Ramos (cell line): ENCODE measurements at regions not wholly inside any gene's neighbourhood (a gene's known extent, or its start where the extent isn't known, plus 50 kb on each side); places are given as distances from the start of the nearest gene placed in this dataset.
"Not testable (repeated sequence)": the region's sequence is repeated elsewhere in the genome, so short reads cannot be mapped to it uniquely, and the experiment has no call there.

Experiments used
- in situ Hi-C: fragments of 300-500 bp; cut with MboI; formaldehyde crosslinking; loops from one replicate; pipeline ENCODE4 v1.14.3; 2022; ENCODE audit warnings: low sequenced_read_pairs; ENCODE audit not compliant: unreplicated experiment

GRCh38 chr5:103708601-103709000 lies 146.0 kb upstream of the NUDT12 start:
- in situ Hi-C loops: no loop called here

- in situ Hi-C loops: no loop called here
These were observed 144.5 kb upstream of the NUDT12 start for GRCh38 chr5:103706939-103707682.

DNA sequence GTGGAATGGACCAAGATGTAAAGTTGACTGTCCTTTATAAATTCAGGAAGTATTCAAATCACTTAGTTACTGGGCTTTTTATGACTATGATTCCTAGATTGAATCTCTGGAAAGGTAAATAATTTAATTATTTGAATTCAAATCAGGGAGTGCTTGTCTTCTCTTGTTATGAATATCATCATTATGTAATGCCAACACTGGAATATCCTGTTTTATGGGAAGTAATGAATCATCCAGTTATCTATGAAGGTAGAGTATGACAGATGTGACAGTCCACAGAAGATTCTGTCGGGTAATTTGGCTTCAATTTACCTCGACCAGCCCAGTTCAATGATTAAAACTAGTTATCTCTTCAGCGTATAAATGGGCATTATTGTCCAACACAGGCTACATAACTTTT lies 141.0 kb upstream of the NUDT12 start:
- in situ Hi-C loops: no loop called here

DNA sequence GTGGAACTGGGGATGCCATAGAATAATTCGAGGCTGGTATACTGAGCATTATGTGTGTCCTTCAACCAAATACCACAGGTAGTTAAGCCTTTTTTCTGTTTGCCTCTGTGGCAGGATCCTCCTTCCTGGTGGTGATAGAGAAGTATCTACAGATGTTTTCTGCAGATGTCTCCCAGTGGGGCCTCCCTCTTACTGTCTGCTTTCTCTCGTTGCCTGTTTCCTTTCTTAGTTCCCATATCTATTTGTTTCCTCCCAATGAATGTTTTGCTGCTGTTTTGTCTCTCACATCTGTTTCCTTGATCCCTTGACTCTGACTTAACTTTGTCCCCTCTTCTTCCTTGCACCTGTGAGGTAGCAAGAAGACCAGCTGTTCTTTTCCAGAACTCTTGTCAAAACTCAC lies 130.9 kb upstream of the NUDT12 start:
- in situ Hi-C loops: no loop called here

GRCh38 chr5:103690676-103691075 lies 128.1 kb upstream of the NUDT12 start:
- in situ Hi-C loops: no loop called here

DNA sequence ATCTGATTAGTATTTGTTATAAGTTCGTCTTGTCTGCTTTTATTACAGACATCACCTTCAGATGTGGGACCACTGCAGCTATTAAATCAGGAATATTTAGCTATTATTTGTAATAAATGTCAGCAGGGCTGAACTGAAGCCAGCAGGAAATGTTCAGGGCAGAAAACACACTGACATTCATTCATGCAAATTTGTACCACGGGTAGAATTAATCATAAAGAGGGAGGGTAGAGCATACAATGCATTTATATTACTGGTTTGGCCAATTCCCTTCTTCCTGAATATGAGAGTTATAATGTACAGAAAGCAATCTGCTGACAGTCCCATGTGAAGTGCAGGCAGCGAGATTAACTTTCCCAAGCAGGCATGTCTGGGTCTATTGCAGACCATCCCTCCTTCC lies 117.3 kb upstream of the NUDT12 start:
- in situ Hi-C loops: no loop called here

DNA sequence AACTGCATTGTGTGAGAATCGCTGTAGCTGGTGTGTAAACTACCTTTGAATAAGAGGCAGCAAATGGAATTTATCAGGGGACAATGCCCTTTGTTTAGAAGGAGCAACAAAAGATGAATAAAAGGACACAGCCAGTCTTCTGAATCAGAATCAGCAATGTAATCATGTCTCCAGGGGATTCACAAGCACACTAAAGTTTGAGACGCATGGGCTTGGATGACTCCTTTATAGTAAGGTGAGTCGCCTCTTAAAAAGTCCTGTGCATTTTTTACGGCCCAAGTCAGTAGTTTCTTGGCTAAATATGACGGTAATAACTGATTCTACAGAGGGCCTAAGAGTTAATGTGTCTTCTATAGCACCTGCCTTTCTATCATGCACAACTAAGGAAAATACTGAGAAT lies 113.6 kb upstream of the NUDT12 start:
- in situ Hi-C loops: not testable (repeated sequence)

GRCh38 chr5:103674739-103675138 lies 112.2 kb upstream of the NUDT12 start:
- in situ Hi-C loops: no loop called here

DNA sequence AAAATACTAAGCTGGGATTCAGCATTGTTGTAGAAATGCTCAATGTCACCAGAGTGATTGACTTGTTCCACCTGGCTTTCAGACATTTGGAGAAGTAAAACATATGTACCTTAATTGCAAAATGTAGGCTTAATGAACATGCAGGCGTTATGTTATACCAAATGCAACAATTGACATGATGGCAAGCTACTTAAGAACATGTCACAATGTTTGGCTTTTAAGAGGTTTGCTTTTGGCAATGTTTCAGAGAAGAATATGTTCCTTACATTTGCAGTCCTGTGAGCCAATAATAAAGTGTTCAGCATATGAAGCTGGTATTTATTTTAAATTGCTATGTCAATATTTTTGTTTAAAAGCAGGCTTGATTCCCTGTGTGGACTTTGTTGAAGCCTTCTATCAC lies 111.7 kb upstream of the NUDT12 start:
- in situ Hi-C loops: no loop called here

GRCh38 chr5:103669615-103670014 lies 107.0 kb upstream of the NUDT12 start:
- in situ Hi-C loops: no loop called here

GRCh38 chr5:103668281-103668680 lies 105.7 kb upstream of the NUDT12 start:
- in situ Hi-C loops: no loop called here

GRCh38 chr5:103667068-103667467 lies 104.5 kb upstream of the NUDT12 start:
- in situ Hi-C loops: no loop called here

GRCh38 chr5:103657301-103657700 lies 94.7 kb upstream of the NUDT12 start:
- in situ Hi-C loops: no loop called here

DNA sequence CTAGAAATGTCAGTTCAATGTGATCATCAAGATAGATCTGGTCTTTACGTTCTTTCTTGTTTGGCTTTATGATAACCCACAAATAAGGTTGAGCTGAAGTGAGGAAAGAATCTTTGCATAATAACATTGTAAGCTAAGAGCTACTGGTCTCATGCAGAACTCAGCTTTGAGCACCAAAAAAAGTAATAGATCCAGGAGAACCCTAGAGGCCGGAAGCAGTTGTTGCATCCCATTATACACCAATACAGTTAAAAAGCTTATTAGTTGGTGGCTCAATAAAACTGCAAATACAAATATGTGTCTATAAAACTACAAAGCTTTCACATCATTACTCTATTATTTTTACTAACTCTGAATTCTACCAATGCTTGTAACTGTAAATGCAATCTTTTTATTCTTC lies 85.5 kb upstream of the NUDT12 start:
- in situ Hi-C loops: no loop called here

DNA sequence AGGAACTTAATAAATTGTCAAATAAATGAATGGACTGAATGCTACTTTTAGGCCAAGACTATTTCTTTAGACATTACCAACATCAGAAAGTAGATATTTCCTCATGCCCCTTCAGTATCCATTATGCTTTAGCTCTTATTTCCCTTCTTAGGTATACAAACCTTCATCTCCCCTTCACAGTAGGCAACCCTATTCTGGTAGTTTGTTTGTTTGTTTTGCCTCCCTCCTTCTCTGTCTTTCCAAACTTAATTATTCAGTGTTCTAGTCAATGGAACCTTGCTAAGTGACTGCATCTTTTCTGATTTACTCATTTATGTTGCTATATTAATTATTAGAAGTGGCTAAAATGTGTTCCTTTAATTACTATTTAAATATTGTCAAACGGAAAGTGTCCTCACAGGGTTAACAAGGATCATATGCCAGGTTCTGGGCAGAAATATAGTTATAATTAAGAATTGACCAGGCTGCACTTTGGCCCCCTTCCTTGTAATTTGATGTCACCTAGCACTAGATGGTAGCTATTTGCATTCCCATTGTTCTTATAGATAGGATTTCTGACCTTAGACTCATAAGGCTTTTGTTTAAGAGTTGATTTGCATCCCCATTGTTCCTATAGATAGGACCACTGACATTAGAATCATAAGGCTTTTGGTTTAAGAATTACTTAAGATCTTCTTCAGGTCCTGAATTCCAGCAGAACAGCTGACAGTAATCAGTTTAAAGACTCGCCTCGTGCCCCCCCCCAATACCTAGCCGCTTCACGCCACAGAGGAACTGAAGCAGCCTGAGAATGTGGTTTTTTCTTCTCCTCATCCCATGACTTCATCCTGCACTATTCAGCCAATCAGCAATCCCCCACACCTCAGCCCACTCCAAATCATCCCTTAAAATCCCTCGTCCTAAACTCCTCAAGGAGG lies 84.4 kb upstream of the NUDT12 start:
- in situ Hi-C loops: no loop called here

DNA sequence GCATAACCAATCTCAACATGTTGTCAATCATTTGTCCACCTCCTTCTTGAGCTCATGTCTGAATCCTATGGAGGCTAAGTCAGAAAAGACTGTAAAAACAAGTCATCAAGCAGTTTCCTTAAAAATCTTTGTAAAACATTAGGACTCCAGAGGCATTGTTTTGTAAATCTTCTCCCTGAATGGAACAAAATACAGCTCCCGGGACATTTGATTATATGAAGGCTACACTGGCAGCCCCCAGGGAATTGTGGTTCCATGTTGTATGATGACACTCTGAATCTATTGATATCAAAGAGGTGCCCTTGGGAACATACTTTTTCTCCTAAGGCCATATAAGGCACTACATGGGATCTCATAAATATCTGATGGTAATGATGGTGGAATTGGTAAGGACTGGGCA lies 83.2 kb upstream of the NUDT12 start:
- in situ Hi-C loops: no loop called here

GRCh38 chr5:103638979-103639378 lies 76.4 kb upstream of the NUDT12 start:
- in situ Hi-C loops: no loop called here

GRCh38 chr5:103624675-103625074 lies 62.1 kb upstream of the NUDT12 start:
- in situ Hi-C loops: no loop called here

- in situ Hi-C loops: no loop called here
These were observed 61.5 kb upstream of the NUDT12 start for GRCh38 chr5:103624035-103624480.

GRCh38 chr5:103623425-103623824 lies 60.8 kb upstream of the NUDT12 start:
- in situ Hi-C loops: no loop called here

DNA sequence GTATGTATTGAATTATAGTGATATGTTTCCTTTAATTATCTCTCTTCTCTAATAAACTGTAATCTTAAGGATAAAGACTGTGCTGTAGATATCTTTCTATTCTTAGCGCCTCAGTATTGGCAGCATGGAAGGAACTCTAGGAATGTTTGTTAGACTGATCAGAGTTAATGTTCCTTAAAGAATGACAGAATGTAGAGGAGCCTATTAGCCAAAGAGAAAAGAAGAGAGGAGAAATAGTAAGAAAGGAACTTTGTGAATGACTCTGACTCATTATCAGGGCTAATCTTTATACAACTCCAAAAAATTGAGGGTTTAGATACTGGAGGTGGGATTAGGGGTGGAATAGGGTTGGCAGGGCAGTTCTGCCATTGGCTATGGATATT lies 59.0 kb upstream of the NUDT12 start:
- in situ Hi-C loops: no loop called here
